ENCODE measurements at regions not wholly inside any gene's neighbourhood (a gene's known extent, or its start where the extent isn't known, plus 50 kb on each side); places are given as distances from the start of the nearest gene placed in this dataset.
"Not testable (repeated sequence)": the region's sequence is repeated elsewhere in the genome, so short reads cannot be mapped to it uniquely, and the experiment has no call there.

DNA sequence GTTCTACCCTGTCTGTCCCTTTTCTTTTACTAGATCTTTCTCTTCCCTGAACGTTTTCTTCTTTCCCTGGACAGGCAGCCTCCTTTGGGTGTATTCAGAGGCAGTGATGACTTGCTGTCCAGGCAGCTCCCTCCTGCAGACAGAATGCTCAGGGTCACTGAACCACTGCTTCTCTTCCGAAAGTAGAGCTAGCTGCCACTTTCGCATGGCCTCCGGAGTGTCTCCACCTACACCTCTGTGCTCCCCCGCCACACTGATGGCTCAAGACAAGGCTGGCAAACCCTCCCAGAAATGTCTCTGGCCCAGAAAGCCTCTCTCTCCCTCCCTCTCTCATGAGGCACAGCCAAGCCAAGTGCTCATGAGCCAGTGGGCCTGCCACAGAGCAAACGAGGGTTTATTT lies 207.8 kb downstream of the CDRT15L2 start:
- no peak for TF ChIP-seq ZNF274 (IDR thresholded peaks at IDR 0.05; ENCODE audit: low read depth, low read length)
- no peak overlapping the region for H3K4me3 ChIP-seq (ENCODE audit: low read length)

DNA sequence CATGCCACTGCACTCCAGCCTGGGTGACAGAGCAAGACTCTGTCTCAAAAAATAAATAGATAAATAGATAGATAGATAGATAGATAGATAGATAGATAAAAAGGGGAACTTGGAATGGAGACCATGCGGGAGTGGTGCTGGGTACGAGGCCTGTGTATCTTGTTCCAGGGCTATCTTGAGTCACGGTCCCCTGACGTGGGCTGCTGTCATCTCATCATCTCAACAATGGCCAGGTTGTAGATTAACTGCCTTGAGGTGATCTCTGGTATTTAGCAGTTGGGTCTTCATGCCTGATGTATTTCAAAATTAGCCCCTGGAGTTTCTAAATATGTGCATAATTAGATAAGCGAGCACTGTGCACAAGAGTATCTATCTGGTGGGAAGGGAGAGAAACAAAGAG lies 212.1 kb downstream of the CDRT15L2 start:
- H3K4me3 ChIP-seq (ENCODE audit: low read length): no peak overlapping the region
- TF ChIP-seq ZNF274 (IDR thresholded peaks at IDR 0.05; ENCODE audit: low read depth, low read length): no peak

DNA sequence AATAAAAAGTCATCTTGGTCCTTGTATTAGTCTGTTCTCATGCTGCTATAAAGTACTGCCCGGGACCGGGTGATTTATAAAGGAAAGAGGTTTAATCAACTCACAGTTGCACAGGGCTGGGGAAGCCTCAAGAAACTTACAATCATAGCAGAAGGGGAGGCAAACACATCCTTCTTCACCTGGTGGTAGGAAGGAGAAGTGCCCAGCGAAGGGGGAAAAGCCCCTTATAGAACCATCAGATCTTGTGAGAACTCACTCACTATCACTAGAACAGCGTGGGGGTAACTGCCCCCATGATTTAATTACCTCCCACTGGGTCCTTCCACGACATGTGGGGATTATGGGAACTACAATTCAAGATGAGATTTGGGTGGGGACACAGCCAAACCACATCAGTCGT lies 215.0 kb downstream of the CDRT15L2 start:
- not testable (repeated sequence) for H3K4me3 ChIP-seq (ENCODE audit: low read length)

DNA sequence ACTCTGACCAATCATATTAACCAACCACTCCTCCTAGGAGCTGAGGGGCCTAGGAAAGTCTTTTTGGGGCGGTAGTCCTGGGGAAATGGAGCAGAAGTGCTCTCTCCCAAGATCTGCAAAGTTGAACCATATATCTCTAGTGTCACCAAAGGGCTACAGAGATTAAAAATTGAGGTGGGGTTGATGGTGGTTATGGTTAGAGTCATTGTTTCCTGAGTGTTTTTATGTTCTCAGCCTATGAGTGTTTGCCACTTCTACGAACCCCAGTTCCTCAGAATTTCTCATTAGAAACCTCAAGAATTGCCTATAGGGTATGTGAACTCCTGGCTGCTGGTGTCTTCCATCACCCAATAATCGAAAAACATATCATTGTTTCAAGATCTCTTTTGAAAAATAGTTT lies 217.8 kb downstream of the CDRT15L2 start:
- TF ChIP-seq ZNF274 (IDR thresholded peaks at IDR 0.05; ENCODE audit: low read depth, low read length): no peak
- H3K4me3 ChIP-seq (ENCODE audit: low read length): no peak overlapping the region

DNA sequence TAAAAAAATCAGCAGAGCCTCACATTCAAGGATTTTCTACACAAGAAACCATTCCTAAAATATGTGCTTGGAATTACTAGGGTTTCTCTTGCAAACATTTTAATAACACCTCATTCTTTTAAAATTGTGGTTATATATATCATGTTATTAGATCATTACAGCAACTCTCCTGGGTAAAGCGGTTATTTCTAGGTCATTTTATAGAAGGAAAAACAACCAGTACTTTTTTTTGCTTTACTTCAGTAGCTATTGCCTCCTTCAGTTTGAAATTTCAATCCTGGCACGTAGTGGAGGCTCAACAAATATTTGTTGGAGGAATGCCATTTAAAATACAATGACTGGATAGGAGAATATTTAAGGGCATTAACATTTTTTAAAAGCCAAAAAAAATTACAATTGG lies 220.6 kb downstream of the CDRT15L2 start:
- no peak overlapping the region for H3K4me3 ChIP-seq (ENCODE audit: low read length)
- no peak for TF ChIP-seq ZNF274 (IDR thresholded peaks at IDR 0.05; ENCODE audit: low read depth, low read length)

DNA sequence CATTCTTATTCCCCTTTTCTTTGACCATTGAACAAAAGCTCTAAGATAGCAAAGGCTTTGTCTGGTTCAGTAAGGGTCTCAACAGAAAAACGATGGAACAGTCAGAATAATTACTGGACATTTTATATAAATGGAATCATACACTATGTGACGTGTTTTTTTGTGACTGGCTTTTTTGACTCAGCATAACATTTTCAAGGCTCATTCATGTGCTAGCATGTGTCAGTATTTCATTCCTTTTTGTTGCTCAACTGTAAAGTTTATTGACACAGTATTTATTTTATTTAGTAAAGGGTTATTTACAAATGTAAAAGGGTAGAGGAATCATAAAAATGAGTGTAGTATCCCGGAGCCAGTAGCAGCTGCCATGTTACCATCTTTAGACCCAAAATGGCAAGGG lies 226.2 kb downstream of the CDRT15L2 start:
- TF ChIP-seq ZNF274 (IDR thresholded peaks at IDR 0.05; ENCODE audit: low read depth, low read length): no peak
- no peak overlapping the region for H3K4me3 ChIP-seq (ENCODE audit: low read length)

DNA sequence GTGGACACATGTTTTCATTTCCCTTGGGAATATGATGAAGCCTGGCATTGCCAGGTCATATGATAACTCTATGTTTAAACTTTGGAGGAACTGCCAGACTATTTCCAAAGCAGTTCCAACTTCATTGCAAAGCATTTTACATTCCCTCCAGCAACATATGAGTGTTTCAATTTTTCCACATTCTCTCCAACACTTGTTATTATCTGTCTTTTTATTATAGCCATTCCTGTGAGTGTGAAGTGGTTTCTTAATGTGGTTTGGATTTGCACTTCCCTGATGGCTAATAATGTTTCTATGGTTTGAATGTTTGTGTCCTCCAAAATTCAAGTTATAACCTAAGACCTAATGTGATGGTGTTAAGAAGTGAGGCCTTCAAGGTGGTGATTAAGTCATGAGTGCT lies 228.0 kb downstream of the CDRT15L2 start:
- H3K4me3 ChIP-seq (ENCODE audit: low read length): not testable (repeated sequence)

DNA sequence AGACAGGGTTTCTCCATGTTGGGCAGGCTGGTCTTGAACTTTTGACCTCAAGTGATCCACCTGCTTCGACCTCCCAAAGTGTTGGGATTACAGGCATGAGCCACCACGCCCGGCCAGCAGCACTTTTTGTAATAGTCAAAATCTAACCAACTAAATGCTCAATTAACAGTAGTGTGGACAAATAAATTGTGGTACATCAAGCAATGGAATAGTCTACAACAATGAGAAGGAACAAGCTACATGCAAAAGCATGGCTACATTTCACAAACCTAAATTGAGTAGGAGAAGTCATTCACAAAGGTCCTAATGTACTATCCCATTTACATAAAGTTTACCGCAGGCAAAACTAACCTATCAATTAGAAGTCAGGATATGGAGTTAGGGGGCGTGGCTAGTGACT lies 227.4 kb downstream of the USP22 start:
- not testable (repeated sequence) for H3K4me3 ChIP-seq (ENCODE audit: low read length)

DNA sequence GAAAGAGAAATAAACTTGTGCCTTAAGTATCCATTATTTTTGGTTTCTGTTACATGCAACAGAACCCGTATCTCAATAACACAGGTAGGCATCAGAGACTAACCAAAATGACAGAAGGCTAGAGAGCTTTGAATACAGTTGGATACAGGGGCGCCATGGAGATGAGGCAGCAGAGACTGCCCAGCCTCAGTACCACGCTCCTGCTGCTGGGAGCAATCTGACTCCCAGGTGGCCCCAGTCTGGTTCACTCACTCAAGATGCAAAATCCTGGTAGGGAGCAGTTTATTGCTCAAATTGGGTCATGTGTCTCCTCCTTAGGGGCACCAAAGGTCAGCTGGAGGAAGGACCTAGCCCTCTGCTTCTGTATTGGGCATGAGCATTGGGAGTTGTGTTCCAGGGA lies 218.9 kb downstream of the USP22 start:
- H3K4me3 ChIP-seq (ENCODE audit: low read length): no peak overlapping the region
- no peak for TF ChIP-seq ZNF274 (IDR thresholded peaks at IDR 0.05; ENCODE audit: low read depth, low read length)

DNA sequence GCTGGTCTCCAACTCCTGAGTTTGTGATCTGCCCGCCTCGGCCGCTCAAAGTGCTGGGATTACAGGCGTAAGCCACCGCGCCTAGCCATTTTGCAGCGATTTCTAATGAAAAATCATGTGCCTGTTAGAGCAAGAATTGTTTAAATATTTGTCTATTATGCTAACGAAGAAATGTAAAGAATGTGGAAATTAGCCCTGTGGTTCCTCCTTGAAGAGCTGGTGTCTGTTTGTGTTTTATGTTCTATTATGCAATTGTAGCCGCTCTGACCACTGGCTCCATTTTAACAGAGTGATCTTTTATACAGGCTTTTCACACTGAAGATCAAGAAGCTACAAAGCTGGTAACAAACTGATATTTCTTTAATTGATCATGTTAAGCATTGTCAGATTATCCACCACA lies 217.3 kb downstream of the USP22 start:
- TF ChIP-seq ZNF274 (IDR thresholded peaks at IDR 0.05; ENCODE audit: low read depth, low read length): no peak
- H3K4me3 ChIP-seq (ENCODE audit: low read length): no peak overlapping the region

DNA sequence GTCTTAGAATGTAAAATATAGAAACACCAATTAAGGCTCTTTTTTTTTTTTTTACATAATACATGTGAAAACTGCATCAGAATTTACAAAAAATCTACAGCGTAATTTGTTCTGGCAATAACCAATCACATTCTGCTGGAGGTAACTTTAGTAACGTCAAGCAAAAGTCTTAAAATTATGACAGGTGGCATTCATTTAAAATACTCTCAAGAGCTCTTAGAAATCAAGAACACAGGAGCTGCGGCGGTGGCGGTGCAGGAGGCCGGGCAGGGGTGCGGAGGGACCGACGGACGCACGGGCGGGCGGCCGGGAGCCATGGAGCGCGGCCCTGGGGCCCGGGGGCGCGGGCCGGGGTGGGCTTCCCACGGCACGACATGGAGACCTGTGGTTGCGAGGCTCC lies 202.4 kb downstream of the USP22 start:
- not testable (repeated sequence) for H3K4me3 ChIP-seq (ENCODE audit: low read length)

DNA sequence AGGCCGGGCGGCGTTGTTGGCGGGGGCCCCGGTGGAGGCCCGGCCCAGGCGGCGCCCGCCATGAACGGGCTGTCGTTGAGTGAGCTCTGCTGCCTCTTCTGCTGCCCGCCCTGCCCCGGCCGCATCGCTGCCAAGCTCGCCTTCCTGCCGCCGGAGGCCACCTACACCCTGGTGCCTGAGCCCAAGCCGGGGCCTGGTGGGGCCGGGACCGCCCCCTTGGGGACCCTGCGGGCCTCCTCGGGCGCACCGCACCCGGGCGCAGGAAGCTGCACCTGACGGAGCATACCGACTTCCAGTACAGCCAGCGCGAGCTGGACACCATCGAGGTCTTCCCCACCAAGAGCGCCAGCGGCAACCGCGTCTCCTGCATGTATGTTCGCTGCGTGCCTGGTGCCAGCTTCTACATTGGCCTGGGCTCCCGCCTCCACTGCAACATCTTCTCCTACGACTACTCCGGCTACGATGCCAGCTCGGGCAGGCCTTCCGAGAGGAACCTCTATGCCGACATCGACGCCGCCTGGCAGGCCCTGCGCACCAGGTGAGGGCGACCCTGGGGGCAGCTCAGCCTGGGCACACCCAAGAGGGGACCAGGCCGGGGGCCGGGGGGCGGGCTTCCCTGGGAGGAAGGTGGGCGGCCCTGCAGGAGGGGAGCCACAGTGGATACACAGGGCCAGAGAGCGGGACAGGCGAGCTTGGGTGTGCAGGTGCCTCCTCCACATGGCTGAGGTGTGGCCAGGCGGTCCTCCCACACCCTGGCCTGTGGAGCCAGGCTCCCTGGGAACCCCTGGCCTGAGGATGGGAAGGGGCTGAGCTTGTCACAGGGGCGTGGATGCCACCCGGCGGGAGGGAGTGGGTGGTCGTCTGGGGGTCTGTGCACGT lies 201.6 kb downstream of the USP22 start:
- H3K4me3 ChIP-seq (ENCODE audit: low read length): not testable (repeated sequence)

DNA sequence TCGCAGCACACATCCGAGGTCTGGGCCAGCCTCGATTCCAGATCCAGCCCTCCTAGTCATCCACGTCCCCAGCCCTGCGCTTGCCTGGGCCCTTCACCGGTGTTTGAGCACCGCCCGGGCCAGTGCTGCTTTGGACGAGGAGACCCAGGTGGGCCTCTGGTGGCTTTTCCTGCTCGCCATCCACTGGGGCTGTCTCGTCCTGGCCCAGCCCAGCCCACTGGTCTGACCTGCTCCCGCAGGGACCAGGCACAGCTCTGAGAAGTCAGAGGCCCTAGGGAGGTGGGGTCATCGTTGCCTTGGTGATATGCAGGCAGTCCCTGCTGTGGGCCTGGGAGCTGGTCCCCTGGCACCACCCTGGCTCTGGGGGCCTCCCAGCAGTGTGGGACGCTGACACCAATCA lies 200.8 kb downstream of the USP22 start:
- not testable (repeated sequence) for H3K4me3 ChIP-seq (ENCODE audit: low read length)

DNA sequence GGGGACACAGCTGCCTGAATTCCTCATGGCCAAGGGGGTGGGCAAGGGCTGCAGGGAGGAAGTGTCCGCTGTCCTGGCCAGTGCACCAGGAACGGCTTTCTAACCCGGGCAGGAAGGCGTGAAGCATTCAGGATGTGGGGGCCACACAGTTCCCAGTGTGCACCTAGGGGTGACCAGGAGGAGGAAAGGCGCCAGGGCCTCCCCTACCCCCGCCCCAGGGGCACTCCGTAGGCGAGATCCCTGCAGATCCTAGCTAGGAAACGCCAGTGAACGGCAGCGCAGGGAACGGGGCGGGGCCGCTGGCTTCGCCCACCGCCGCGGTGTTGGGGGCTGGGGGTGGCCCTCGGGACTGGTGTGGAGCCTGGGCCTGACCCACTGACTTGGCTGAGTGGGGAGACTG lies 199.6 kb downstream of the USP22 start:
- H3K4me3 ChIP-seq (ENCODE audit: low read length): not testable (repeated sequence)

DNA sequence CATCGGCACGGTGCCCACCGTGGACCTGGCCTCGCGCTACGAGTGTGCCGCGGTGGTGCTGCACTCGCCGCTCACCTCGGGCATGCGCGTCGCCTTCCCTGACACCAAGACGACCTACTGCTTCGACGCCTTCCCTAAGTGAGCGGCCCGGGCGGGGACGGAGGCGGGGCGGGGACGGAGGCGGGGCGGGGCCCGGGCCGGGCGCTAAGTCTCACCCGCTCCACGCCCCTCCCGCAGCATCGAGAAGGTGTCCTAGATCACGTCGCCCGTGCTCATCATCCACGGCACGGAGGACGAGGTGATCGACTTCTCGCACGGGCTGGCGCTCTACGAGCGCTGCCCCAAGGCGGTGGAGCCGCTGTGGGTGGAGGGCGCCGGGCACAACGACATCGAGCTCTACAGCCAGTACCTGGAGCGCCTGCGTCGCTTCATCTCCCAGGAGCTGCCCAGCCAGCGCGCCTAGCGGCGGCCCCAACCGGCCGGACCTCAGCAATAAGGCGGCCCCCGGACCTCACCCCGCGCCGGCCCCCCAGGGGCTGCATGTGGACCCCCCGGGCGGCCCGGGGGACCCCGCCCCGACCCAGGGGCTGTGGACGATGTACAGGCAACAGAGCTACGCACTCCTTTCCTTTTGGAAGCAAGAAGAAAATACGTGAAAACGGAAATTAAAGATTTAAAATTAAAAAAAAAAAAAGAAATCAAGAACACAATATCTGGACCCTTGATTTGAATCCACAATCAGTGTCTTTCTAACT lies 198.8 kb downstream of the USP22 start:
- not testable (repeated sequence) for H3K4me3 ChIP-seq (ENCODE audit: low read length)

DNA sequence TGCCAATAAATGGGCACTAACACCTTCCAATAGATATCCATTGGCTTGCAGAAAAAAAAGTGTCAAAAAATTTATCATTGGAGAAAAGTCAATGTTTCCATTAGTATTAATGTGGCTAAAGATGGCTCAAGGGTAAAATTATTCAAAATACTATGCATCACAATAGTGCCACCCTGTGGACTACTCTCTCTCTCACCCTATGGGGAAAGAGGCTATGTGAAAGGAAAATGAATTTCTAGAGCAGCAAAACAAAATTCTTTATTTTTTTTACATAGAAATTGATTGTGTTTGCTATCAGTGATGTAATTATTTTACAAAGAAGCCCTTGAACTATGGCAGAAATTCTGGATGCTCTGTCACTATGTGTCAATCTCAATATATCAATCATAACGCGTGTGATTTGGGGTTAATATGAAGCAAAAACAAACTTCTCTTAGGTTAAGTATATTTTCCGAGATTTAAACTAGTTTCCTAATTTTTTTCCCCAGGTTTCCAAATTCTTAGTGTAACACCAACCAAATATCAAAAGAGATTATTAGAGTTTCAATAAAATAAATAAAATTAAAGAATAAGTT lies 193.9 kb downstream of the USP22 start:
- H3K4me3 ChIP-seq (ENCODE audit: low read length): not testable (repeated sequence)

DNA sequence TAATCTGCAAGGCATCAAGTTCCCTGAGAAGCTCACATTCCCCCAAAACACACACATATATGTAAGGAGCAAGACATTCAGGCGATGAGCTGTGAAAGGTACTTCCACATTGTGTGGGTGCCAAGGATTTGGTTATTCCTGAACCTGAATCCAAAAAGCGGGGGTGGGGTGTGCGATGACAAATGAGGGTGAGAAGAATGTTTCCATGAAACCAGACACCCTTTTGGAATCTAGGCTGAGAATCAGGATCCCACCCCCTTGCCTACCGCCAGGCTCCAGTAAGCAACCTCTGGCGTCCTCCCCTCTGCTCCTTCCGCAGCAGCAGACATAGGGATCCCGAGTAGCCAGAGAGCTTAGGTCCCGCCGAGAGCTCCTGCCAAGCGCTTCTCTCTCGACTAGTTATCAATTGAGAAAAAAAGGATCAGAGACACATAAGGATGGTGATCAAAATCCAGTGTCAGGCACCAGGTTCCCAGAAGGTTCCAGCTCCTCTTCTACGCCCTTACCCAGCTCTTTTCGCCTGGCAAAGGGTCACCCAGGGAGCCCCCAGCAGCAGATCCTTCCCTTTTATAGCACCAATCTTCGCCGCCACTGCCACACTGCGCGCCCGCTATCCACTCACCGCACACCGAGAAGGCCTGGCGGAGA lies 191.1 kb downstream of the USP22 start:
- not testable (repeated sequence) for H3K4me3 ChIP-seq (ENCODE audit: low read length)
